OCI-LY7 (cell line): ENCODE measurements at regions not wholly inside any gene's neighbourhood (a gene's known extent, or its start where the extent isn't known, plus 50 kb on each side); places are given as distances from the start of the nearest gene placed in this dataset.

ENCODE experiments used
- BruUV-seq: library from RNA; stranded (reverse); fragments of 400-500 nt; replicated peaks from 2 replicates; lab custom pipeline; 2021; lab: Mats Ljungman, UMichigan
- CTCF ChIA-PET: fragments of 300-600 bp; sonication (Branson Sonifier 250); formaldehyde crosslinking; loops from one replicate; lab custom pipeline; 2022; ENCODE audit warnings: antibody characterized with exemption; ENCODE audit not compliant: unreplicated experiment; lab: Charles Lee
- POLR2A ChIA-PET: fragments of 300-600 bp; sonication (Branson Sonifier 250); formaldehyde crosslinking; loops from one replicate; lab custom pipeline; 2022; ENCODE audit warnings: antibody characterized with exemption; lab: Charles Lee
- DNase-seq: peaks from one replicate; pipeline ENCODE4 v3.0.0-alpha.2; 2015; ENCODE audit warnings: low spot score
- H2AFZ ChIP-seq: fragments of 200-600 bp; sonication (generic), shearing (Covaris generic); 2 replicates; pipeline ENCODE4 v1.6.1; 2014; ENCODE audit warnings: mild to moderate bottlenecking, antibody characterized with exemption, low read length, moderate library complexity
- H3K27ac ChIP-seq: fragments of 200-600 bp; sonication (generic); 2 replicates; pipeline ENCODE4 v1.5.1; 2014; ENCODE audit warnings: mixed run types, low read depth, mild to moderate bottlenecking, moderate library complexity, low read length, inconsistent platforms; ENCODE audit not compliant: poor library complexity, severe bottlenecking
- H3K36me3 ChIP-seq: fragments of 200-600 bp; sonication (generic); 2 replicates; pipeline ENCODE4 v1.6.1; 2014; ENCODE audit warnings: mild to moderate bottlenecking, antibody characterized with exemption, low read length, moderate library complexity, mixed read lengths; ENCODE audit not compliant: insufficient read depth
- H3K4me1 ChIP-seq: fragments of 200-600 bp; sonication (generic); 2 replicates; pipeline ENCODE4 v1.5.1; 2014; ENCODE audit warnings: mild to moderate bottlenecking, low read length; ENCODE audit not compliant: insufficient read depth, poor library complexity, severe bottlenecking
- H3K4me2 ChIP-seq: fragments of 200-600 bp; sonication (generic); 2 replicates; pipeline ENCODE4 v1.6.1; 2014; ENCODE audit warnings: mild to moderate bottlenecking, low read length
- H3K4me3 ChIP-seq: fragments of 200-600 bp; sonication (generic); 2 replicates; pipeline ENCODE4 v1.5.1; 2014; ENCODE audit warnings: mild to moderate bottlenecking, low read depth, low read length; ENCODE audit not compliant: poor library complexity, severe bottlenecking
- H3K79me2 ChIP-seq: fragments of 200-600 bp; sonication (generic); 2 replicates; pipeline ENCODE4 v1.6.1; 2016; ENCODE audit warnings: low read depth, mild to moderate bottlenecking, low read length, moderate library complexity, mixed read lengths; ENCODE audit not compliant: insufficient read depth
- H3K9me2 ChIP-seq: fragments of 200-600 bp; sonication (generic); 2 replicates; pipeline ENCODE4 v1.6.1; 2016; ENCODE audit warnings: mild to moderate bottlenecking, low read length, mixed read lengths; ENCODE audit not compliant: insufficient read depth
- H3K9me3 ChIP-seq: fragments of 200-600 bp; sonication (generic); 2 replicates; pipeline ENCODE4 v1.6.1; 2014; ENCODE audit warnings: mild to moderate bottlenecking, mixed run types, low read length, mixed read lengths
- H4K20me1 ChIP-seq: fragments of 200-600 bp; sonication (generic); 2 replicates; pipeline ENCODE4 v1.6.1; 2014; ENCODE audit warnings: mild to moderate bottlenecking, antibody characterized with exemption, low read length, moderate library complexity, mixed read lengths; ENCODE audit not compliant: insufficient read depth
- CTCF ChIP-seq: fragments of 200-600 bp; sonication (generic); conservative IDR thresholded peaks from 2 replicates; pipeline ENCODE4 v1.5.1; 2014; ENCODE audit warnings: mild to moderate bottlenecking, antibody characterized with exemption, low read length, moderate library complexity, mixed read lengths
- EZH2phosphoT487 ChIP-seq: fragments of 200-600 bp; sonication (generic); IDR thresholded peaks from 2 replicates; pipeline ENCODE4 v1.6.1; 2018; ENCODE audit warnings: low read depth, borderline replicate concordance, mild to moderate bottlenecking, mixed run types, antibody characterized with exemption, low read length, moderate library complexity, mixed read lengths
- intact Hi-C: fragments of 100-400 bp; cut with micrococcal nuclease; formaldehyde crosslinking; loops from one replicate; pipeline ENCODE4 v1.10.0; 2022; ENCODE audit not compliant: unreplicated experiment

GRCh38 chr7:121531175-121532070, 135.3 kb upstream of the FAM3C start:
- no peak overlapping the region for H3K4me2 ChIP-seq
- TF ChIP-seq CTCF (no peak), EZH2phosphoT487 (no peak)
- ChIA-PET CTCF (no interaction called here), POLR2A (interaction anchor here (0.6 to 0.9 kb wide), 5 partner anchors 30 to 272 kb away, joined by 3 to 7 read pairs (median 4); no protein-coding TSS in a partner anchor)
- no peaks in the 10 kb centered on the region for H3K79me2 ChIP-seq
- H3K4me1 ChIP-seq: no peaks in the 10 kb centered on the region
- H3K4me3 ChIP-seq: no peak overlapping the region
- H3K27ac ChIP-seq: no peak overlapping the region
- no peaks in the 10 kb centered on the region for H3K9me3 ChIP-seq
- no peak overlapping the region for H2AFZ ChIP-seq
- DNase-seq: no peak
- H4K20me1 ChIP-seq: no peaks in the 10 kb centered on the region
- no TSS peak for BruUV-seq
- no peaks in the 10 kb centered on the region for H3K9me2 ChIP-seq
- intact Hi-C loops: no loop called here
- no peaks in the 10 kb centered on the region for H3K36me3 ChIP-seq

- Histone ChIP-seq H3K9me2 (no peaks in the 10 kb centered on the region), H3K27ac (no peak overlapping the region), H4K20me1 (no peaks in the 10 kb centered on the region), H3K4me3 (no peak overlapping the region), H3K79me2 (no peaks in the 10 kb centered on the region), H3K4me2 (no peak overlapping the region), H3K36me3 (no peaks in the 10 kb centered on the region), H3K9me3 (no peaks in the 10 kb centered on the region), H2AFZ (no peak overlapping the region), H3K4me1 (no peaks in the 10 kb centered on the region)
- TF ChIP-seq CTCF (no peak), EZH2phosphoT487 (no peak)
- CTCF ChIA-PET: no interaction called here
- POLR2A ChIA-PET: interaction anchor here (0.6 to 0.9 kb wide), 3 partner anchors 66 to 271 kb away, joined by 3 to 7 read pairs (median 6); no protein-coding TSS in a partner anchor
- no peak for DNase-seq
- no TSS peak for BruUV-seq
- intact Hi-C loops: no loop called here
These were observed 134.4 kb upstream of the FAM3C start for GRCh38 chr7:121530227-121531174.
